Thyroid gland (tissue), 4 donors: ENCODE measurements at regions not wholly inside any gene's neighbourhood (a gene's known extent, or its start where the extent isn't known, plus 50 kb on each side); places are given as distances from the start of the nearest gene placed in this dataset.

Source experiments
- CTCF ChIP-seq, 6 experiments: fragments of 200-600 bp in 3 of 6; fragments of 450-650 bp in 3 of 6; sonication (generic) in 3 of 6; IDR thresholded peaks; one replicate each; pipeline ENCODE4 v1.5.1; 2016 to 2019; ENCODE audit warnings: antibody characterized with exemption in 6 of 6, mild to moderate bottlenecking in 2 of 6, inconsistent platforms in 1 of 6, moderate library complexity in 1 of 6
- POLR2A ChIP-seq, 2 donors: fragments of 450-650 bp; IDR thresholded peaks; one replicate each; pipeline ENCODE4 v1.6.1; 2017; ENCODE audit warnings: antibody characterized with exemption in 2 of 2, mild to moderate bottlenecking in 2 of 2, moderate library complexity in 1 of 2

DNA sequence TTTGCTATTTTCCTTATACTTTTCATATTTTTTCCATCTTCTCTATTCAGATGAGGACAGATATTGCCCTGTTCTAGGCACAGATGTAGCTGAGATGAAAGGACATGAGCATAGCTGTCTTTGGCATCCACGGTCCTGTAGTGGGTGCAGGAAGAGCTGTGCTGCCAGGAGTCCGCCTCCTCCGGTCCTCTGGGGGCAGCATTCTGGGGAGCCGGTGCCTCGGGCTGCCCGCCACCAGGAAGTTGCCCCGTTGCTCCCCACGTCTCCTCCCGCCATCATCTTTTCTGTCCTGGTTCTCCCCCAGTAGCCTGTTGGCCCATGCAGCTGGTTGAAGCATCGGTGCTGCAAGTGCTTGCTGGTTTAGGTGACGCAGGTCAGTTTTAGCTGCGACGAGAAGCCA lies 170.0 kb upstream of the IRX4 start:
- TF ChIP-seq CTCF (IDR thresholded peaks at IDR 0.05) (no peak), POLR2A (IDR thresholded peaks at IDR 0.05) (no peak)
